HG03460 (cell line): ENCODE measurements at regions not wholly inside any gene's neighbourhood (a gene's known extent, or its start where the extent isn't known, plus 50 kb on each side); places are given as distances from the start of the nearest gene placed in this dataset.

Source experiments
- ATAC-seq: cut with Tn5 transposase; IDR thresholded peaks from one replicate; pipeline ENCODE4 v1.9.1; 2021; ENCODE audit not compliant: unreplicated experiment

GRCh38 chr9:107922260-107922659, 432.7 kb upstream of the KLF4 start:
- no peak for ATAC-seq

- ATAC-seq = no peak
These were observed 429.7 kb upstream of the KLF4 start for GRCh38 chr9:107919263-107919662.

- ATAC-seq = no peak
These were observed 429.2 kb upstream of the KLF4 start for GRCh38 chr9:107918749-107919148.

GRCh38 chr9:107914151-107914550, 424.6 kb upstream of the KLF4 start:
- ATAC-seq = no peak

- ATAC-seq = no peak
These were observed 418.1 kb upstream of the KLF4 start for GRCh38 chr9:107907715-107908114.

- no peak for ATAC-seq
These were observed 417.7 kb upstream of the KLF4 start for GRCh38 chr9:107907255-107907654.

- no peak for ATAC-seq
These were observed 416.5 kb upstream of the KLF4 start for GRCh38 chr9:107906074-107906473.

GRCh38 chr9:107905308-107906020, 415.9 kb upstream of the KLF4 start:
- ATAC-seq = no peak

GRCh38 chr9:107899961-107900330, 410.4 kb upstream of the KLF4 start:
- no peak for ATAC-seq

GRCh38 chr9:107898761-107899160, 409.2 kb upstream of the KLF4 start:
- no peak for ATAC-seq

GRCh38 chr9:107896544-107896943, 407.0 kb upstream of the KLF4 start:
- no peak for ATAC-seq

GRCh38 chr9:107895501-107896001, 406.0 kb upstream of the KLF4 start:
- ATAC-seq = no peak

- ATAC-seq = no peak
These were observed 405.1 kb upstream of the KLF4 start for GRCh38 chr9:107894572-107895261.

GRCh38 chr9:107890921-107891465, 401.4 kb upstream of the KLF4 start:
- ATAC-seq = no peak

GRCh38 chr9:107888773-107889227, 399.2 kb upstream of the KLF4 start:
- no peak for ATAC-seq

GRCh38 chr9:107886826-107887225, 397.3 kb upstream of the KLF4 start:
- ATAC-seq = no peak

GRCh38 chr9:107883496-107884124, 394.0 kb upstream of the KLF4 start:
- peak; percentile 79 for ATAC-seq

- no peak for ATAC-seq
These were observed 392.2 kb upstream of the KLF4 start for GRCh38 chr9:107881626-107882300.

GRCh38 chr9:107878462-107878861, 388.9 kb upstream of the KLF4 start:
- no peak for ATAC-seq

GRCh38 chr9:107875571-107875980, 386.0 kb upstream of the KLF4 start:
- no peak for ATAC-seq
